GM23338 (cell line): ENCODE measurements at regions not wholly inside any gene's neighbourhood (a gene's known extent, or its start where the extent isn't known, plus 50 kb on each side); places are given as distances from the start of the nearest gene placed in this dataset.

Experiments used
- ATAC-seq: fragments of 200-7000 bp; cut with Tn5 transposase; 3 replicates; pipeline ENCODE4 v1.9.1; 2020
- DNase-seq: peaks from one replicate; pipeline ENCODE4 v3.0.0-alpha.2; 2015; ENCODE audit warnings: low spot score
- H2AFZ ChIP-seq: fragments of 200-600 bp; sonication (generic); 2 replicates; pipeline ENCODE4 v1.8.0; 2016; ENCODE audit warnings: antibody characterized with exemption, mild to moderate bottlenecking, moderate library complexity
- H3F3A ChIP-seq: fragments of 200-600 bp; sonication (generic); replicated peaks from 2 replicates; pipeline ENCODE4 v1.8.0; 2017; ENCODE audit warnings: antibody characterized with exemption, mixed run types, low read depth
- H3K27ac ChIP-seq: fragments of 200-600 bp; sonication (generic); 2 replicates; pipeline ENCODE4 v1.6.1; 2016; ENCODE audit warnings: low read depth
- H3K27me3 ChIP-seq: fragments of 200-600 bp; sonication (generic); 2 replicates; pipeline ENCODE4 v1.8.0; 2016; ENCODE audit warnings: mild to moderate bottlenecking, mixed run types, moderate library complexity; ENCODE audit not compliant: insufficient read depth
- H3K36me3 ChIP-seq: fragments of 200-600 bp; sonication (generic); 2 replicates; pipeline ENCODE4 v1.8.0; 2016; ENCODE audit warnings: mild to moderate bottlenecking; ENCODE audit not compliant: insufficient read depth
- H3K4me1 ChIP-seq: fragments of 200-600 bp; sonication (generic); 2 replicates; pipeline ENCODE4 v1.8.0; 2016; ENCODE audit warnings: mild to moderate bottlenecking, moderate library complexity; ENCODE audit not compliant: insufficient read depth
- H3K4me2 ChIP-seq: fragments of 200-600 bp; sonication (generic); 2 replicates; pipeline ENCODE4 v1.7.1; 2017; ENCODE audit warnings: mixed run types
- H3K4me3 ChIP-seq: fragments of 200-600 bp; sonication (generic); 2 replicates; pipeline ENCODE4 v1.6.1; 2016; ENCODE audit warnings: mixed run types
- H3K79me2 ChIP-seq: fragments of 200-600 bp; sonication (generic); replicated peaks from 2 replicates; pipeline ENCODE4 v1.8.0; 2017; ENCODE audit warnings: mild to moderate bottlenecking; ENCODE audit not compliant: insufficient read depth
- H3K9me2 ChIP-seq: fragments of 200-600 bp; sonication (generic); 2 replicates; pipeline ENCODE4 v1.8.0; 2017; ENCODE audit not compliant: insufficient read depth
- H4K20me1 ChIP-seq: fragments of 200-600 bp; sonication (generic); replicated peaks from 2 replicates; pipeline ENCODE4 v1.8.0; 2017; ENCODE audit warnings: mild to moderate bottlenecking; ENCODE audit not compliant: insufficient read depth
- H3K27ac Mint-ChIP-seq: 2 replicates; pipeline ENCODE4 v1.8.0; 2020; ENCODE audit warnings: inconsistent platforms, mild to moderate bottlenecking, moderate library complexity, mixed read lengths
- H3K27me3 Mint-ChIP-seq: 3 replicates; pipeline ENCODE4 v1.8.0; 2022; ENCODE audit warnings: low read depth, mild to moderate bottlenecking, moderate library complexity, mixed read lengths, inconsistent platforms; ENCODE audit not compliant: insufficient read depth, poor library complexity
- H3K36me3 Mint-ChIP-seq: 3 replicates; pipeline ENCODE4 v1.8.0; 2021; ENCODE audit warnings: low read depth, mild to moderate bottlenecking, inconsistent platforms, moderate library complexity, mixed read lengths
- H3K4me1 Mint-ChIP-seq: 3 replicates; pipeline ENCODE4 v1.8.0; 2020; ENCODE audit warnings: mild to moderate bottlenecking, inconsistent platforms, mixed read lengths
- H3K4me3 Mint-ChIP-seq: 3 replicates; pipeline ENCODE4 v1.8.0; 2021; ENCODE audit warnings: moderate library complexity, mild to moderate bottlenecking, inconsistent platforms, mixed read lengths
- H3K9me3 Mint-ChIP-seq: 3 replicates; pipeline ENCODE4 v1.8.0; 2020; ENCODE audit warnings: moderate library complexity, mild to moderate bottlenecking, inconsistent platforms, mixed read lengths
- CREB1 ChIP-seq: fragments of 250-450 bp; sonication (Bioruptor Pico); IDR thresholded peaks from 2 replicates; pipeline ENCODE4 v1.5.0; 2020; ENCODE audit warnings: low read depth, mild to moderate bottlenecking, moderate library complexity
- CTCF ChIP-seq, 2 experiments: fragments of 200-600 bp in 1 of 2; sonication (generic) in 1 of 2; conservative IDR thresholded peaks; 2 replicates each; pipeline versions ENCODE4 v1.5.1 to v1.6.1; 2016 to 2017; ENCODE audit warnings: antibody characterized with exemption in 2 of 2, low read depth in 2 of 2, mild to moderate bottlenecking in 2 of 2, moderate library complexity in 1 of 2
- EZH2 ChIP-seq: fragments of 200-600 bp; sonication (generic); IDR thresholded peaks from one replicate; pipeline ENCODE4 v1.8.0; 2017; ENCODE audit warnings: antibody characterized with exemption, mild to moderate bottlenecking, low read depth; ENCODE audit not compliant: unreplicated experiment
- EZH2phosphoT487 ChIP-seq: fragments of 200-600 bp; sonication (generic); IDR thresholded peaks from one replicate; pipeline ENCODE4 v1.8.1; 2018; ENCODE audit warnings: antibody characterized with exemption; ENCODE audit not compliant: unreplicated experiment
- JUNB ChIP-seq: IDR thresholded peaks from one replicate; pipeline ENCODE4 v1.6.1; 2016; ENCODE audit warnings: antibody characterized with exemption; ENCODE audit not compliant: unreplicated experiment
- NANOG ChIP-seq: IDR thresholded peaks from 2 replicates; pipeline ENCODE4 v1.6.1; 2016; ENCODE audit warnings: antibody characterized with exemption, borderline replicate concordance
- POLR2AphosphoS5 ChIP-seq: IDR thresholded peaks from 2 replicates; pipeline ENCODE4 v1.6.1; 2016; ENCODE audit warnings: antibody characterized with exemption, low read depth
- REST ChIP-seq: IDR thresholded peaks from one replicate; pipeline ENCODE4 v1.6.1; 2018; ENCODE audit warnings: antibody characterized with exemption; ENCODE audit not compliant: unreplicated experiment
- STAT1 ChIP-seq: IDR thresholded peaks from one replicate; pipeline ENCODE4 v1.6.1; 2016; ENCODE audit warnings: antibody characterized with exemption; ENCODE audit not compliant: unreplicated experiment
- ZNF114 ChIP-seq: fragments of 250-450 bp; sonication (Bioruptor Pico); IDR thresholded peaks from 2 replicates; pipeline ENCODE4 v1.5.0; 2020; ENCODE audit warnings: mild to moderate bottlenecking, moderate library complexity
- ZNF331 ChIP-seq: fragments of 250-450 bp; sonication (Bioruptor Pico); IDR thresholded peaks from 2 replicates; pipeline ENCODE4 v1.5.0; 2020; ENCODE audit warnings: low read depth, mild to moderate bottlenecking, moderate library complexity
- TF ChIP-seq, protein P1 (sequence below): IDR thresholded peaks from 2 replicates; pipeline ENCODE4 v1.6.1; 2016; ENCODE audit warnings: antibody characterized with exemption
- TF ChIP-seq, protein P2 (sequence below): fragments of 250-450 bp; sonication (Bioruptor Pico); IDR thresholded peaks from 2 replicates; pipeline ENCODE4 v1.5.0; 2020; ENCODE audit warnings: mild to moderate bottlenecking, moderate library complexity

- Mint-ChIP-seq H3K4me3 (no peak overlapping the region), H3K27me3 (peaks cover 2% of the 10 kb centered on the region), H3K9me3 (peaks cover 2% of the 10 kb centered on the region; the same call in 1 of the 3 replicates), H3K36me3 (no peaks in the 10 kb centered on the region), H3K27ac (no peak overlapping the region), H3K4me1 (no peaks in the 10 kb centered on the region)
- H3K4me3 ChIP-seq = no peak overlapping the region
- no peaks in the 10 kb centered on the region for H3K4me1 ChIP-seq
- DNase-seq = no peak
- H3K27ac ChIP-seq = no peak overlapping the region
- H3K79me2 ChIP-seq = no peaks in the 10 kb centered on the region
- no peak for ATAC-seq
- no peaks in the 10 kb centered on the region for H3K36me3 ChIP-seq
- H3K4me2 ChIP-seq = no peak overlapping the region
- no peaks in the 10 kb centered on the region for H4K20me1 ChIP-seq
- no peaks in the 10 kb centered on the region for H3K27me3 ChIP-seq
- H2AFZ ChIP-seq = no peak overlapping the region
- TF ChIP-seq NANOG (no peak), CTCF (conservative IDR thresholded peaks at IDR 0.05; ENCODE audit: low read depth in 2 of 2) (no peak), POLR2AphosphoS5 (no peak), ZNF331 (CRISPR knock-in tag) (no peak), CREB1 (no peak), REST (no peak), ZNF114 (CRISPR knock-in tag) (no peak), EZH2phosphoT487 (no peak), STAT1 (no peak), EZH2 (no peak), JUNB (no peak)
- TF ChIP-seq, protein P1, sequence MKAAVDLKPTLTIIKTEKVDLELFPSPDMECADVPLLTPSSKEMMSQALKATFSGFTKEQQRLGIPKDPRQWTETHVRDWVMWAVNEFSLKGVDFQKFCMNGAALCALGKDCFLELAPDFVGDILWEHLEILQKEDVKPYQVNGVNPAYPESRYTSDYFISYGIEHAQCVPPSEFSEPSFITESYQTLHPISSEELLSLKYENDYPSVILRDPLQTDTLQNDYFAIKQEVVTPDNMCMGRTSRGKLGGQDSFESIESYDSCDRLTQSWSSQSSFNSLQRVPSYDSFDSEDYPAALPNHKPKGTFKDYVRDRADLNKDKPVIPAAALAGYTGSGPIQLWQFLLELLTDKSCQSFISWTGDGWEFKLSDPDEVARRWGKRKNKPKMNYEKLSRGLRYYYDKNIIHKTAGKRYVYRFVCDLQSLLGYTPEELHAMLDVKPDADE = no peak
- TF ChIP-seq, protein P2, sequence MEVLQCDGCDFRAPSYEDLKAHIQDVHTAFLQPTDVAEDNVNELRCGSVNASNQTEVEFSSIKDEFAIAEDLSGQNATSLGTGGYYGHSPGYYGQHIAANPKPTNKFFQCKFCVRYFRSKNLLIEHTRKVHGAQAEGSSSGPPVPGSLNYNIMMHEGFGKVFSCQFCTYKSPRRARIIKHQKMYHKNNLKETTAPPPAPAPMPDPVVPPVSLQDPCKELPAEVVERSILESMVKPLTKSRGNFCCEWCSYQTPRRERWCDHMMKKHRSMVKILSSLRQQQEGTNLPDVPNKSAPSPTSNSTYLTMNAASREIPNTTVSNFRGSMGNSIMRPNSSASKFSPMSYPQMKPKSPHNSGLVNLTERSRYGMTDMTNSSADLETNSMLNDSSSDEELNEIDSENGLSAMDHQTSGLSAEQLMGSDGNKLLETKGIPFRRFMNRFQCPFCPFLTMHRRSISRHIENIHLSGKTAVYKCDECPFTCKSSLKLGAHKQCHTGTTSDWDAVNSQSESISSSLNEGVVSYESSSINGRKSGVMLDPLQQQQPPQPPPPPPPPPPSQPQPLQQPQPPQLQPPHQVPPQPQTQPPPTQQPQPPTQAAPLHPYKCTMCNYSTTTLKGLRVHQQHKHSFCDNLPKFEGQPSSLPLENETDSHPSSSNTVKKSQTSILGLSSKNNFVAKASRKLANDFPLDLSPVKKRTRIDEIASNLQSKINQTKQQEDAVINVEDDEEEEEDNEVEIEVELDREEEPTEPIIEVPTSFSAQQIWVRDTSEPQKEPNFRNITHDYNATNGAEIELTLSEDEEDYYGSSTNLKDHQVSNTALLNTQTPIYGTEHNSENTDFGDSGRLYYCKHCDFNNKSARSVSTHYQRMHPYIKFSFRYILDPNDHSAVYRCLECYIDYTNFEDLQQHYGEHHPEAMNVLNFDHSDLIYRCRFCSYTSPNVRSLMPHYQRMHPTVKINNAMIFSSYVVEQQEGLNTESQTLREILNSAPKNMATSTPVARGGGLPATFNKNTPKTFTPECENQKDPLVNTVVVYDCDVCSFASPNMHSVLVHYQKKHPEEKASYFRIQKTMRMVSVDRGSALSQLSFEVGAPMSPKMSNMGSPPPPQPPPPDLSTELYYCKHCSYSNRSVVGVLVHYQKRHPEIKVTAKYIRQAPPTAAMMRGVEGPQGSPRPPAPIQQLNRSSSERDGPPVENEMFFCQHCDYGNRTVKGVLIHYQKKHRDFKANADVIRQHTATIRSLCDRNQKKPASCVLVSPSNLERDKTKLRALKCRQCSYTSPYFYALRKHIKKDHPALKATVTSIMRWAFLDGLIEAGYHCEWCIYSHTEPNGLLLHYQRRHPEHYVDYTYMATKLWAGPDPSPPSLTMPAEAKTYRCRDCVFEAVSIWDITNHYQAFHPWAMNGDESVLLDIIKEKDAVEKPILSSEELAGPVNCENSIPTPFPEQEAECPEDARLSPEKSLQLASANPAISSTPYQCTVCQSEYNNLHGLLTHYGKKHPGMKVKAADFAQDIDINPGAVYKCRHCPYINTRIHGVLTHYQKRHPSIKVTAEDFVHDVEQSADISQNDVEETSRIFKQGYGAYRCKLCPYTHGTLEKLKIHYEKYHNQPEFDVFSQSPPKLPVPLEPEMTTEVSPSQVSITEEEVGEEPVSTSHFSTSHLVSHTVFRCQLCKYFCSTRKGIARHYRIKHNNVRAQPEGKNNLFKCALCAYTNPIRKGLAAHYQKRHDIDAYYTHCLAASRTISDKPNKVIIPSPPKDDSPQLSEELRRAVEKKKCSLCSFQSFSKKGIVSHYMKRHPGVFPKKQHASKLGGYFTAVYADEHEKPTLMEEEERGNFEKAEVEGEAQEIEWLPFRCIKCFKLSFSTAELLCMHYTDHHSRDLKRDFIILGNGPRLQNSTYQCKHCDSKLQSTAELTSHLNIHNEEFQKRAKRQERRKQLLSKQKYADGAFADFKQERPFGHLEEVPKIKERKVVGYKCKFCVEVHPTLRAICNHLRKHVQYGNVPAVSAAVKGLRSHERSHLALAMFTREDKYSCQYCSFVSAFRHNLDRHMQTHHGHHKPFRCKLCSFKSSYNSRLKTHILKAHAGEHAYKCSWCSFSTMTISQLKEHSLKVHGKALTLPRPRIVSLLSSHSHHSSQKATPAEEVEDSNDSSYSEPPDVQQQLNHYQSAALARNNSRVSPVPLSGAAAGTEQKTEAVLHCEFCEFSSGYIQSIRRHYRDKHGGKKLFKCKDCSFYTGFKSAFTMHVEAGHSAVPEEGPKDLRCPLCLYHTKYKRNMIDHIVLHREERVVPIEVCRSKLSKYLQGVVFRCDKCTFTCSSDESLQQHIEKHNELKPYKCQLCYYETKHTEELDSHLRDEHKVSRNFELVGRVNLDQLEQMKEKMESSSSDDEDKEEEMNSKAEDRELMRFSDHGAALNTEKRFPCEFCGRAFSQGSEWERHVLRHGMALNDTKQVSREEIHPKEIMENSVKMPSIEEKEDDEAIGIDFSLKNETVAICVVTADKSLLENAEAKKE (CRISPR knock-in tag) = no peak
- H3F3A ChIP-seq = no peaks in the 10 kb centered on the region
- H3K9me2 ChIP-seq = no peaks in the 10 kb centered on the region; the same call in 1 of the 2 replicates
Observed at GRCh38 chr5:161042862-161043261, 190.9 kb upstream of the ATP10B start.
